T-helper 2 cell treated with Interferon-gamma antibody and Interleukin-4, amounts not matched to agents 5 μg/mL and 100 μg/mL, for 36 hours (primary cell): ENCODE measurements at regions not wholly inside any gene's neighbourhood (a gene's known extent, or its start where the extent isn't known, plus 50 kb on each side); places are given as distances from the start of the nearest gene placed in this dataset.
"Not testable (repeated sequence)": the region's sequence is repeated elsewhere in the genome, so short reads cannot be mapped to it uniquely, and the experiment has no call there.

Experiments used
- DNase-seq: peaks from one replicate; pipeline ENCODE4 v3.0.0; 2021; ENCODE audit warnings: low spot score
- H3K27ac Mint-ChIP-seq: one replicate; pipeline ENCODE4 v1.8.0; 2021; ENCODE audit warnings: mild to moderate bottlenecking, mixed read lengths
- H3K27me3 Mint-ChIP-seq: one replicate; pipeline ENCODE4 v1.8.0; 2021; ENCODE audit warnings: low read depth, mixed read lengths
- H3K36me3 Mint-ChIP-seq: one replicate; pipeline ENCODE4 v1.8.0; 2021; ENCODE audit warnings: low read depth, mixed read lengths
- H3K4me1 Mint-ChIP-seq: one replicate; pipeline ENCODE4 v1.8.0; 2021; ENCODE audit warnings: low read depth, mixed read lengths
- H3K4me3 Mint-ChIP-seq: one replicate; pipeline ENCODE4 v1.8.0; 2022; ENCODE audit warnings: mild to moderate bottlenecking, moderate library complexity, mixed read lengths
- H3K9me3 Mint-ChIP-seq: one replicate; pipeline ENCODE4 v1.8.0; 2021; ENCODE audit warnings: mixed read lengths

GRCh38 chr11:86861810-86862209 lies 61.5 kb downstream of the PRSS23 start:
- no peak overlapping the region for H3K4me3 Mint-ChIP-seq
- H3K4me1 Mint-ChIP-seq, result no peaks in the 10 kb centered on the region
- H3K36me3 Mint-ChIP-seq, result no peaks in the 10 kb centered on the region
- H3K9me3 Mint-ChIP-seq, result no peaks in the 10 kb centered on the region
- DNase-seq, result no peak
- H3K27me3 Mint-ChIP-seq, result peaks cover 2% of the 10 kb centered on the region
- H3K27ac Mint-ChIP-seq, result no peak overlapping the region

- H3K27ac Mint-ChIP-seq, result no peak overlapping the region
- H3K9me3 Mint-ChIP-seq, result no peaks in the 10 kb centered on the region
- H3K4me3 Mint-ChIP-seq, result no peak overlapping the region
- no peak for DNase-seq
- H3K36me3 Mint-ChIP-seq, result no peaks in the 10 kb centered on the region
- H3K27me3 Mint-ChIP-seq, result no peaks in the 10 kb centered on the region
- H3K4me1 Mint-ChIP-seq, result no peaks in the 10 kb centered on the region
Measured at GRCh38 chr11:86863476-86863875, 63.1 kb downstream of the PRSS23 start.

- no peak overlapping the region for H3K4me3 Mint-ChIP-seq
- H3K27ac Mint-ChIP-seq, result no peak overlapping the region
Measured at GRCh38 chr11:86865436-86865835, 65.1 kb downstream of the PRSS23 start.

GRCh38 chr11:86869531-86869930 lies 69.2 kb downstream of the PRSS23 start:
- no peaks in the 10 kb centered on the region for H3K36me3 Mint-ChIP-seq
- no peak for DNase-seq
- no peaks in the 10 kb centered on the region for H3K4me1 Mint-ChIP-seq
- peaks cover 10% of the 10 kb centered on the region for H3K27me3 Mint-ChIP-seq
- H3K9me3 Mint-ChIP-seq, result no peaks in the 10 kb centered on the region
- no peak overlapping the region for H3K4me3 Mint-ChIP-seq
- H3K27ac Mint-ChIP-seq, result no peak overlapping the region

More at GRCh38 chr11:86865436-86865835, 65.1 kb downstream of the PRSS23 start:
- no peaks in the 10 kb centered on the region for H3K36me3 Mint-ChIP-seq
- H3K4me1 Mint-ChIP-seq, result no peaks in the 10 kb centered on the region
- H3K27me3 Mint-ChIP-seq, result peaks cover 3% of the 10 kb centered on the region
- DNase-seq, result no peak
- H3K9me3 Mint-ChIP-seq, result no peaks in the 10 kb centered on the region

- DNase-seq, result peak; percentile 21
Measured at GRCh38 chr11:86869966-86870570, 69.7 kb downstream of the PRSS23 start.

GRCh38 chr11:86873573-86874083 lies 73.3 kb downstream of the PRSS23 start:
- peaks cover 10% of the 10 kb centered on the region for H3K27me3 Mint-ChIP-seq
- DNase-seq, result no peak
- H3K9me3 Mint-ChIP-seq, result no peaks in the 10 kb centered on the region
- H3K36me3 Mint-ChIP-seq, result no peaks in the 10 kb centered on the region
- H3K4me1 Mint-ChIP-seq, result no peaks in the 10 kb centered on the region
- H3K4me3 Mint-ChIP-seq, result no peak overlapping the region
- no peak overlapping the region for H3K27ac Mint-ChIP-seq

More at GRCh38 chr11:86869966-86870570, 69.7 kb downstream of the PRSS23 start:
- Mint-ChIP-seq H3K27me3 (peaks cover 10% of the 10 kb centered on the region), H3K4me1 (no peaks in the 10 kb centered on the region), H3K4me3 (no peak overlapping the region), H3K27ac (no peak overlapping the region), H3K36me3 (no peaks in the 10 kb centered on the region), H3K9me3 (no peaks in the 10 kb centered on the region)

GRCh38 chr11:86874304-86875056 lies 74.1 kb downstream of the PRSS23 start:
- no peak for DNase-seq
- H3K27ac Mint-ChIP-seq, result no peak overlapping the region
- H3K9me3 Mint-ChIP-seq, result no peaks in the 10 kb centered on the region
- H3K27me3 Mint-ChIP-seq, result peaks cover 10% of the 10 kb centered on the region
- H3K4me1 Mint-ChIP-seq, result no peaks in the 10 kb centered on the region
- H3K36me3 Mint-ChIP-seq, result no peaks in the 10 kb centered on the region
- H3K4me3 Mint-ChIP-seq, result no peak overlapping the region

GRCh38 chr11:86876716-86877234 lies 76.4 kb downstream of the PRSS23 start:
- Mint-ChIP-seq H3K4me1 (no peaks in the 10 kb centered on the region), H3K9me3 (no peaks in the 10 kb centered on the region), H3K4me3 (no peak overlapping the region), H3K36me3 (no peaks in the 10 kb centered on the region), H3K27ac (no peak overlapping the region), H3K27me3 (no peaks in the 10 kb centered on the region)
- DNase-seq, result no peak

GRCh38 chr11:86877503-86877902 lies 77.2 kb downstream of the PRSS23 start:
- Mint-ChIP-seq H3K27ac (no peak overlapping the region), H3K9me3 (no peaks in the 10 kb centered on the region), H3K4me1 (no peaks in the 10 kb centered on the region), H3K36me3 (no peaks in the 10 kb centered on the region), H3K4me3 (no peak overlapping the region), H3K27me3 (peaks cover 5% of the 10 kb centered on the region)
- no peak for DNase-seq

DNA sequence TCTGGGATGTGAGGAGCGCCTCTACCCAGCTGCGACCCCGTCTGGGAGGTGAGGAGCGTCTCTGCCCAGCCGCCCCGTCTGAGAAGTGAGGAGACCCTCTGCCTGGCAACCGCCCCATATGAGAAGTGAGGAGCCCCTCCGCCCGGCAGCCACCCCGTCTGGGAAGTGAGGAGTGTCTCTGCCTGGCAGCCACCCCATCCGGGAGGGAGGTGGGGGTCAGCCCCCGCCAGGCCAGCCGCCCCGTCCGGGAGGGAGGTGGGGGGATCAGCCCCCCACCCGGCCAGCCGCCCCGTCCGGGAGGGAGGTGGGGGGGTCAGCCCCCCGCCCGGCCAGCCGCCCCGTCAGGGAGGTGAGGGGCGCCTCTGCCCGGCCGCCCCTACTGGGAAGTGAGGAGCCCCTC lies 76.0 kb downstream of the FZD4 start:
- not testable (repeated sequence) for H3K27ac Mint-ChIP-seq, H3K4me1 Mint-ChIP-seq, H3K27me3 Mint-ChIP-seq, DNase-seq, H3K9me3 Mint-ChIP-seq, H3K4me3 Mint-ChIP-seq, H3K36me3 Mint-ChIP-seq

DNA sequence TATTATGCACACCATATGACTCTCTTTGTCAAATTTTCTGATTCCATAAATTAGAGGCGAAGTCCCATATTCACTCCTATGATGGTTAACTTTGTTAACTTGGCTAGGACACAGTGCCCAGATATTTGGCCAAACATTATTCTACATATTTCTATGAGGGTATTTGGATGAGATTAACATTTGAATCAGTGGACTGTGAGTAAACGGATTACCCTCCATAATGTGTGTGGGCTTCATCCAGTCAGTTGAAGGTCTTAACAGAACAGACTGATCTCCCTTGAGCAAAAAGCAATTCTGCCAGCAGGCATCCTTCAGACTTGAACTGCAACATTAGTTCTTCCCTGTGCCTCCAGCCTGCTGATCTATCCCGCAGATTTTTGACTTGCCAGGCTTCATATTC lies 69.9 kb downstream of the FZD4 start:
- no peak overlapping the region for H3K4me3 Mint-ChIP-seq
- H3K9me3 Mint-ChIP-seq, result no peaks in the 10 kb centered on the region

GRCh38 chr11:86888164-86889000 lies 66.8 kb downstream of the FZD4 start:
- Mint-ChIP-seq H3K4me1 (no peaks in the 10 kb centered on the region), H3K36me3 (no peaks in the 10 kb centered on the region), H3K27ac (no peak overlapping the region), H3K9me3 (no peaks in the 10 kb centered on the region), H3K27me3 (peaks cover 5% of the 10 kb centered on the region), H3K4me3 (no peak overlapping the region)
- DNase-seq, result no peak

More for the DNA sequence above, 69.9 kb downstream of the FZD4 start:
- Mint-ChIP-seq H3K27ac (no peak overlapping the region), H3K4me1 (no peaks in the 10 kb centered on the region), H3K36me3 (no peaks in the 10 kb centered on the region), H3K27me3 (peaks cover 12% of the 10 kb centered on the region)
- DNase-seq, result no peak

DNA sequence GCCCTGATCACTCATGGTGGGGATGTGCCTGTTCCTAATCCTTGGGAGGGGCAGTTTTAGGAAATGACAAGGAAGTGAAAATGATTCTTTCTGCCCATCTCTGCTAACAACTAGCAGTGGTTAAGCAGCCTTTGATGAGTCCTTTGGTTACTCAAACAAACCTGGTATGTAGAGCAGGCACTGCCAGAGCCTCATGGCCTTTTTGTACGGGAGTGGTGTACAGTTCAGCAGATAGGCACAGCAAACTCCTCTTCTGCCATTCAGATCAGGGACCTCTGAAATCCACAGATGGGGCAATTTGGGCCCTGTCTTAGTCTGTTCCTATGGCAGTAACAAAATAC lies 66.2 kb downstream of the FZD4 start:
- no peak for DNase-seq
- Mint-ChIP-seq H3K4me1 (no peaks in the 10 kb centered on the region), H3K9me3 (no peaks in the 10 kb centered on the region), H3K36me3 (no peaks in the 10 kb centered on the region), H3K4me3 (no peak overlapping the region), H3K27ac (no peak overlapping the region), H3K27me3 (peaks cover 4% of the 10 kb centered on the region)

DNA sequence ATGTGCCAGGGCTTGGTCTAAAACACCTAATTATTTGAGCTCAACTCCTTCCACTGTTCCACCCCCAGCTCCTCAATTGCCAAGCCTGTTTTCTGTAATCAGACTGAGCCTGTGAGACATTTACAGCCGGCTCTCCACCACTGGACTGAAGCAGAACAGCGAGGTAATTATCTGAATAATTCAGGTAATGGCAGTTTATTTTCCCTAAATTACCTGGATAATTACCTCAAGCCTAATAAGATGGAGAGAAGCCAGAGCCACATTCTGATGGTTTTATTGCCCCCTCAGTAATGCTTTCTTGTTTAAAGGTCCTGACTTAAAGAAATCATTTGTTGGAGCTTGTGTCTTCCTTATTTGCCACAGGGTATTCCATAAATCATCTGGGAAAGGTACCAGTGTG lies 64.2 kb downstream of the FZD4 start:
- Mint-ChIP-seq H3K4me3 (no peak overlapping the region), H3K4me1 (no peaks in the 10 kb centered on the region), H3K9me3 (no peaks in the 10 kb centered on the region), H3K27ac (no peak overlapping the region), H3K27me3 (peaks cover 3% of the 10 kb centered on the region), H3K36me3 (no peaks in the 10 kb centered on the region)
- DNase-seq, result no peak
